ENCODE measurements at regions not wholly inside any gene's neighbourhood (a gene's known extent, or its start where the extent isn't known, plus 50 kb on each side); places are given as distances from the start of the nearest gene placed in this dataset.

- TF ChIP-seq, protein P1, sequence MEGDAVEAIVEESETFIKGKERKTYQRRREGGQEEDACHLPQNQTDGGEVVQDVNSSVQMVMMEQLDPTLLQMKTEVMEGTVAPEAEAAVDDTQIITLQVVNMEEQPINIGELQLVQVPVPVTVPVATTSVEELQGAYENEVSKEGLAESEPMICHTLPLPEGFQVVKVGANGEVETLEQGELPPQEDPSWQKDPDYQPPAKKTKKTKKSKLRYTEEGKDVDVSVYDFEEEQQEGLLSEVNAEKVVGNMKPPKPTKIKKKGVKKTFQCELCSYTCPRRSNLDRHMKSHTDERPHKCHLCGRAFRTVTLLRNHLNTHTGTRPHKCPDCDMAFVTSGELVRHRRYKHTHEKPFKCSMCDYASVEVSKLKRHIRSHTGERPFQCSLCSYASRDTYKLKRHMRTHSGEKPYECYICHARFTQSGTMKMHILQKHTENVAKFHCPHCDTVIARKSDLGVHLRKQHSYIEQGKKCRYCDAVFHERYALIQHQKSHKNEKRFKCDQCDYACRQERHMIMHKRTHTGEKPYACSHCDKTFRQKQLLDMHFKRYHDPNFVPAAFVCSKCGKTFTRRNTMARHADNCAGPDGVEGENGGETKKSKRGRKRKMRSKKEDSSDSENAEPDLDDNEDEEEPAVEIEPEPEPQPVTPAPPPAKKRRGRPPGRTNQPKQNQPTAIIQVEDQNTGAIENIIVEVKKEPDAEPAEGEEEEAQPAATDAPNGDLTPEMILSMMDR (IDR thresholded peaks at IDR 0.05), result no peak
- no peak for TF ChIP-seq POLR2A (IDR thresholded peaks at IDR 0.05; ENCODE audit: low read depth)
Measured at GRCh38 chrX:148281920-148282319, 218.5 kb upstream of the AFF2 start.
